OCI-LY1 (cell line): ENCODE measurements at regions not wholly inside any gene's neighbourhood (a gene's known extent, or its start where the extent isn't known, plus 50 kb on each side); places are given as distances from the start of the nearest gene placed in this dataset.

Source experiments
- H2AFZ ChIP-seq: fragments of 200-600 bp; sonication (generic), shearing (Covaris generic); 2 replicates; pipeline ENCODE4 v1.6.0; 2014; ENCODE audit warnings: antibody characterized with exemption, mild to moderate bottlenecking, low read length
- H3F3A ChIP-seq: fragments of 200-600 bp; sonication (generic), shearing (Covaris generic); 2 replicates; pipeline ENCODE4 v1.6.0; 2014; ENCODE audit warnings: mild to moderate bottlenecking, antibody characterized with exemption, low read length, moderate library complexity; ENCODE audit not compliant: insufficient read depth
- H3K27ac ChIP-seq: fragments of 200-600 bp; sonication (generic); 2 replicates; pipeline ENCODE4 v1.5.1; 2014; ENCODE audit warnings: low read length, mixed run types, mild to moderate bottlenecking, low read depth; ENCODE audit not compliant: poor library complexity, severe bottlenecking
- H3K27me3 ChIP-seq: fragments of 200-600 bp; sonication (generic); 2 replicates; pipeline ENCODE4 v1.6.0; 2014; ENCODE audit warnings: antibody characterized with exemption, mild to moderate bottlenecking, low read length, moderate library complexity; ENCODE audit not compliant: insufficient read depth
- H3K36me3 ChIP-seq: fragments of 200-600 bp; sonication (generic); 2 replicates; pipeline ENCODE4 v1.6.1; 2014; ENCODE audit warnings: mild to moderate bottlenecking, antibody characterized with exemption, low read length, moderate library complexity, mixed read lengths; ENCODE audit not compliant: insufficient read depth
- H3K4me1 ChIP-seq: fragments of 200-600 bp; sonication (generic); 2 replicates; pipeline ENCODE4 v1.5.1; 2014; ENCODE audit warnings: mild to moderate bottlenecking, low read length, moderate library complexity; ENCODE audit not compliant: insufficient read depth, severe bottlenecking
- H3K4me2 ChIP-seq: fragments of 200-600 bp; sonication (generic), shearing (Covaris generic); 2 replicates; pipeline ENCODE4 v1.6.1; 2014; ENCODE audit warnings: low read length
- H3K4me3 ChIP-seq: fragments of 200-600 bp; sonication (generic); 2 replicates; pipeline ENCODE4 v1.5.1; 2014; ENCODE audit warnings: low read length, low read depth, mild to moderate bottlenecking, mixed read lengths; ENCODE audit not compliant: poor library complexity, severe bottlenecking
- H3K79me2 ChIP-seq: fragments of 200-600 bp; shearing (Covaris generic); 2 replicates; pipeline ENCODE4 v1.6.1; 2016; ENCODE audit warnings: mixed run types, low read length, mixed read lengths; ENCODE audit not compliant: insufficient read depth
- H3K9ac ChIP-seq: fragments of 200-600 bp; sonication (generic), shearing (Covaris generic); 2 replicates; pipeline ENCODE4 v1.6.1; 2014; ENCODE audit warnings: mild to moderate bottlenecking, low read length, mixed read lengths
- H3K9me2 ChIP-seq: fragments of 200-600 bp; sonication (generic), shearing (Covaris generic); 2 replicates; pipeline ENCODE4 v1.6.1; 2014; ENCODE audit warnings: low read depth, mild to moderate bottlenecking, low read length, mixed read lengths
- H3K9me3 ChIP-seq: fragments of 200-600 bp; shearing (Covaris generic); 2 replicates; pipeline ENCODE4 v1.6.1; 2014; ENCODE audit warnings: low read length, mixed read lengths
- H4K20me1 ChIP-seq: fragments of 200-600 bp; sonication (generic), shearing (Covaris generic); 2 replicates; pipeline ENCODE4 v1.6.0; 2016; ENCODE audit warnings: mild to moderate bottlenecking, low read length; ENCODE audit not compliant: insufficient read depth
- CTCF ChIP-seq: fragments of 200-600 bp; sonication (generic), shearing (Covaris generic); IDR thresholded peaks from 2 replicates; pipeline ENCODE4 v1.5.1; 2017; ENCODE audit warnings: mild to moderate bottlenecking, antibody characterized with exemption, low read length, moderate library complexity, mixed read lengths
- EZH2 ChIP-seq: fragments of 200-600 bp; sonication (generic), shearing (Covaris generic); IDR thresholded peaks from 2 replicates; pipeline ENCODE4 v1.8.0; 2017; ENCODE audit warnings: borderline replicate concordance, mixed run types, mild to moderate bottlenecking, antibody characterized with exemption, low read length, moderate library complexity, mixed read lengths

DNA sequence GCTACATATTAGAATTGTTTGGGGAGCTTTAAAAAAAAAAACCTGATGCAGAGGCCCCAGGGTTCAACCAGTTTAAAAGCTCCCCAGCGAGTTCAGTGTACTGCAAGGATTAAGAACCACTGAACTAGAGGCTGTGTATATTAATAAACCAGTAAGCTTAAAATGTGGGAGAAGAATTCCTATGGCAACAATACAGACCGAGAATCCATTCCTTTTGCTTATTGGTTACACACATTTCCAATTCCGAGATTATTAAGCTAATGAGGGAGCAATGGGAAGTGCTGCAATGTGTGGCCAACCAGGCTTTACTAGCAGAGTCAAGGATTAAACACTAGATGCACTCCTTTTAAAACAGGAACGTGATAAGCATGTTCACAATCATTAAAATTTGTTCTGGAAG, 204.4 kb downstream of the TDRD15 start:
- Histone ChIP-seq H3F3A (no peaks in the 10 kb centered on the region), H3K36me3 (no peaks in the 10 kb centered on the region), H3K4me2 (no peak overlapping the region), H3K9me2 (no peaks in the 10 kb centered on the region), H3K9ac (no peak overlapping the region), H3K4me3 (no peak overlapping the region), H3K27ac (no peak overlapping the region), H3K4me1 (no peaks in the 10 kb centered on the region), H3K9me3 (no peaks in the 10 kb centered on the region), H3K79me2 (no peaks in the 10 kb centered on the region), H4K20me1 (no peaks in the 10 kb centered on the region), H3K27me3 (no peaks in the 10 kb centered on the region), H2AFZ (no peak overlapping the region)
- TF ChIP-seq EZH2, result no peak
- TF ChIP-seq CTCF, result no peak

DNA sequence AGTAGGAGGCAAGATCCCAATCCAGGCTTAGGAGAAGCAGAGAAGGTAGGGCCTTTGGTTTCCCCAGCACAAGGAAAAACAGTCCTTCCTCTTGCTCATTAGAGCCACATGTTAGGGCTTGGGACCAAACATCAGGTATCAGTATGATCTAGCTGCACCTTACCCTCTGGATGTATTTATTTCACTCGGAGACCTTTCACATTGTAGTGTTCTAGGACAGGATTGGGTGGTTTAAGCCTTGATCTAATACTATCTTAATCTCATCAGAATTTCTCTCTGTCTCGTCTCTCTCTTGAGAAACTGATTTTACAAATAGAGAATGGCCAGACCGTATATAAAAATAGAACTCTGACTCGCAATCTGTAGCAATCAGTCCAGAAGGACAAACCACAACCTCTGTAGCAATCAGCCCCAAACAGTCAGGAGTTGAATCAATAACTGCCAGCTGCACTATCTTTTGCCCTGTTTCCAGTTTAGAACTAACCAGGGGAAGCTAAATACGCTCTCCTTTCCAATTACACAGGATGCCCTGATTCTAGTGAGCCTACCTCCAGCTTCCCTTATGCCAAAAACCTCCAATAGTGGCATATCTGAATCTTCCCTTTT, 207.1 kb downstream of the TDRD15 start:
- Histone ChIP-seq H3K27ac (no peak overlapping the region), H3K4me3 (no peak overlapping the region), H3K4me2 (no peak overlapping the region), H3K4me1 (no peaks in the 10 kb centered on the region), H3K27me3 (no peaks in the 10 kb centered on the region), H3K9me2 (no peaks in the 10 kb centered on the region), H3K9ac (no peak overlapping the region), H3K79me2 (no peaks in the 10 kb centered on the region), H3K9me3 (no peaks in the 10 kb centered on the region), H2AFZ (no peak overlapping the region), H3K36me3 (no peaks in the 10 kb centered on the region), H4K20me1 (no peaks in the 10 kb centered on the region), H3F3A (no peaks in the 10 kb centered on the region)
- TF ChIP-seq CTCF (no peak), EZH2 (no peak)

GRCh38 chr2:21331625-21332370, 208.0 kb downstream of the TDRD15 start:
- H3K4me2 ChIP-seq, result no peak overlapping the region
- H3F3A ChIP-seq, result no peaks in the 10 kb centered on the region
- H4K20me1 ChIP-seq, result no peaks in the 10 kb centered on the region
- no peaks in the 10 kb centered on the region for H3K27me3 ChIP-seq
- no peaks in the 10 kb centered on the region for H3K36me3 ChIP-seq
- no peak overlapping the region for H3K9ac ChIP-seq
- no peaks in the 10 kb centered on the region for H3K79me2 ChIP-seq
- no peak overlapping the region for H3K4me3 ChIP-seq
- H2AFZ ChIP-seq, result no peak overlapping the region
- H3K4me1 ChIP-seq, result no peaks in the 10 kb centered on the region
- no peaks in the 10 kb centered on the region for H3K9me3 ChIP-seq
- TF ChIP-seq EZH2 (no peak), CTCF (no peak)
- H3K27ac ChIP-seq, result no peak overlapping the region
- H3K9me2 ChIP-seq, result no peaks in the 10 kb centered on the region
